MM.1S (cell line): ENCODE measurements at regions not wholly inside any gene's neighbourhood (a gene's known extent, or its start where the extent isn't known, plus 50 kb on each side); places are given as distances from the start of the nearest gene placed in this dataset.

ENCODE experiments used
- DNase-seq: peaks from one replicate; pipeline ENCODE4 v3.0.0-alpha.2; 2015
- H2AFZ ChIP-seq: fragments of 300-600 bp; sonication (generic); 2 replicates; pipeline ENCODE4 v1.6.0; 2016; ENCODE audit warnings: antibody characterized with exemption, low read length
- H3F3A ChIP-seq: fragments of 300-600 bp; sonication (generic); 2 replicates; pipeline ENCODE4 v1.6.1; 2016; ENCODE audit warnings: mild to moderate bottlenecking, antibody characterized with exemption, low read length, moderate library complexity, mixed read lengths; ENCODE audit not compliant: insufficient read depth
- H3K27ac ChIP-seq: fragments of 300-600 bp; sonication (generic); 2 replicates; pipeline ENCODE4 v1.5.1; 2016; ENCODE audit warnings: mild to moderate bottlenecking, low read length
- H3K27me3 ChIP-seq: fragments of 300-600 bp; sonication (generic); replicated peaks from 2 replicates; pipeline ENCODE4 v1.6.0; 2016; ENCODE audit warnings: low read length; ENCODE audit not compliant: insufficient read depth
- H3K36me3 ChIP-seq: fragments of 300-600 bp; sonication (generic); replicated peaks from 2 replicates; pipeline ENCODE4 v1.6.1; 2016; ENCODE audit warnings: mild to moderate bottlenecking, low read length, mixed read lengths; ENCODE audit not compliant: insufficient read depth
- H3K4me1 ChIP-seq: fragments of 300-600 bp; sonication (generic); 2 replicates; pipeline ENCODE4 v1.6.1; 2016; ENCODE audit warnings: low read length, mixed read lengths
- H3K4me2 ChIP-seq: fragments of 300-600 bp; sonication (generic); 2 replicates; pipeline ENCODE4 v1.6.0; 2016; ENCODE audit warnings: low read depth, low read length
- H3K4me3 ChIP-seq: fragments of 300-600 bp; sonication (generic); 2 replicates; pipeline ENCODE4 v1.5.1; 2016; ENCODE audit warnings: low read length, mixed read lengths
- H3K79me2 ChIP-seq: fragments of 300-600 bp; sonication (generic); 2 replicates; pipeline ENCODE4 v1.6.1; 2016; ENCODE audit warnings: mixed run types, low read length, mixed read lengths
- H3K9ac ChIP-seq: fragments of 300-600 bp; sonication (generic); 2 replicates; pipeline ENCODE4 v1.6.1; 2016; ENCODE audit warnings: low read length, mixed read lengths
- H3K9me2 ChIP-seq: fragments of 300-600 bp; sonication (generic); replicated peaks from 2 replicates; pipeline ENCODE4 v1.6.1; 2016; ENCODE audit warnings: mild to moderate bottlenecking, low read length, mixed read lengths; ENCODE audit not compliant: insufficient read depth
- H3K9me3 ChIP-seq: fragments of 300-600 bp; sonication (generic); replicated peaks from 2 replicates; pipeline ENCODE4 v1.6.1; 2016; ENCODE audit warnings: mild to moderate bottlenecking, low read length, mixed read lengths; ENCODE audit not compliant: insufficient read depth
- H4K20me1 ChIP-seq: fragments of 300-600 bp; sonication (generic); 2 replicates; pipeline ENCODE4 v1.6.1; 2016; ENCODE audit warnings: mild to moderate bottlenecking, low read length, moderate library complexity, mixed read lengths; ENCODE audit not compliant: insufficient read depth
- EZH2 ChIP-seq: fragments of 300-600 bp; sonication (generic); optimal IDR thresholded peaks from 2 replicates; pipeline ENCODE3; 2017; ENCODE audit warnings: low read depth, mild to moderate bottlenecking, antibody characterized with exemption, low read length, mixed read lengths
- EZH2phosphoT487 ChIP-seq: fragments of 300-600 bp; sonication (generic); IDR thresholded peaks from 2 replicates; pipeline ENCODE4 v1.6.1; 2018; ENCODE audit warnings: antibody characterized with exemption, low read length
- TF ChIP-seq, protein P1 (sequence below): fragments of 300-600 bp; sonication (generic); IDR thresholded peaks from 2 replicates; pipeline ENCODE4 v1.5.1; 2016; ENCODE audit warnings: antibody characterized with exemption, low read length, mixed read lengths

DNA sequence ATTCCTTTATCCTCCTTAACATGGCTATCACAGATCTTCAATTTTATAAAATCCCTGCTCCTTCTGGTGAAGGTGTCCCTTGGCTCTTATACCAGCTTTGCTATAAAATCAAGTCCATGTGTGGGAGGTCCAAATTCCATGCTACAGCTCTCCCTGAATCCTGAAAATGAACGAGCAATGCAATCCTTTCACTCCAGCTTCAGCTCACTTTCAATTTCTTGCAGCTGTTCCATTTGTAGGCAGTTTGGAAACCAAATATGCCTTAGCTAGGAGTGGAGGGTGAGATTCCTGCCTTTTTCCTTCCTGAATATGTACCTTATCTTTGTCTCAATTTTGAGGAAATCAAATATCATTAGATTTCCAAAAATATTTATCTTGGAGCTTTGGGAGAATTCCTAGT lies 402.6 kb downstream of the TTLL7 start:
- Histone ChIP-seq H3K9me3 (no peaks in the 10 kb centered on the region), H4K20me1 (no peaks in the 10 kb centered on the region), H3K4me1 (no peaks in the 10 kb centered on the region), H3K9me2 (no peaks in the 10 kb centered on the region), H3K9ac (no peak overlapping the region), H3F3A (no peaks in the 10 kb centered on the region), H2AFZ (no peak overlapping the region), H3K27ac (no peak overlapping the region), H3K36me3 (no peaks in the 10 kb centered on the region), H3K79me2 (no peaks in the 10 kb centered on the region), H3K4me3 (no peak overlapping the region), H3K27me3 (no peaks in the 10 kb centered on the region), H3K4me2 (no peak overlapping the region)
- TF ChIP-seq, protein P1, sequence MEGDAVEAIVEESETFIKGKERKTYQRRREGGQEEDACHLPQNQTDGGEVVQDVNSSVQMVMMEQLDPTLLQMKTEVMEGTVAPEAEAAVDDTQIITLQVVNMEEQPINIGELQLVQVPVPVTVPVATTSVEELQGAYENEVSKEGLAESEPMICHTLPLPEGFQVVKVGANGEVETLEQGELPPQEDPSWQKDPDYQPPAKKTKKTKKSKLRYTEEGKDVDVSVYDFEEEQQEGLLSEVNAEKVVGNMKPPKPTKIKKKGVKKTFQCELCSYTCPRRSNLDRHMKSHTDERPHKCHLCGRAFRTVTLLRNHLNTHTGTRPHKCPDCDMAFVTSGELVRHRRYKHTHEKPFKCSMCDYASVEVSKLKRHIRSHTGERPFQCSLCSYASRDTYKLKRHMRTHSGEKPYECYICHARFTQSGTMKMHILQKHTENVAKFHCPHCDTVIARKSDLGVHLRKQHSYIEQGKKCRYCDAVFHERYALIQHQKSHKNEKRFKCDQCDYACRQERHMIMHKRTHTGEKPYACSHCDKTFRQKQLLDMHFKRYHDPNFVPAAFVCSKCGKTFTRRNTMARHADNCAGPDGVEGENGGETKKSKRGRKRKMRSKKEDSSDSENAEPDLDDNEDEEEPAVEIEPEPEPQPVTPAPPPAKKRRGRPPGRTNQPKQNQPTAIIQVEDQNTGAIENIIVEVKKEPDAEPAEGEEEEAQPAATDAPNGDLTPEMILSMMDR, result no peak
- TF ChIP-seq EZH2 (no peak), EZH2phosphoT487 (no peak)
- DNase-seq, result no peak

DNA sequence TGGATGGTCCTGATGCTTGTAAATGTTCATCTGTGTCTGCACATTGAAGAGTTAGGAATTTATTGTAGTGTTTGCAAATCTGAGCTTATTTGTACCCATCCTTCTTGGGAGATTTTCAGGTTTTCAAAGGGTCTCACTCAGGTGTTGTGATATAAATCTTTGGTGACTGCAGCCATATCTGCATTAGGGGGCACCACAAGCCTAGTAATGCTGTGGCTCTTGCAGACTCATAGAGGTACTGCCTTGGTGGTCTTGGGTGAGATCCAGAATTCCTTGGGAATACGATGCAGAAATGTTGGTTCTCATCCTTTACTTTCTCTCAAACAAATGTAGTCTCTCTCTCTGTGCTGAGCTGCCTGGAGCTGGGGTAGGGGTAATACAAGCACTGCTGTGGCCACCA lies 405.9 kb downstream of the TTLL7 start:
- Histone ChIP-seq H3F3A (no peaks in the 10 kb centered on the region), H3K4me1 (no peaks in the 10 kb centered on the region), H3K27me3 (no peaks in the 10 kb centered on the region), H3K79me2 (no peaks in the 10 kb centered on the region), H3K4me2 (no peak overlapping the region), H3K9me2 (no peaks in the 10 kb centered on the region), H3K36me3 (no peaks in the 10 kb centered on the region), H3K27ac (no peak overlapping the region), H2AFZ (no peak overlapping the region), H3K9ac (no peak overlapping the region), H4K20me1 (no peaks in the 10 kb centered on the region), H3K4me3 (no peak overlapping the region), H3K9me3 (no peaks in the 10 kb centered on the region)
- TF ChIP-seq, protein P1, result no peak
- TF ChIP-seq EZH2 (no peak), EZH2phosphoT487 (no peak)
- DNase-seq, result no peak

DNA sequence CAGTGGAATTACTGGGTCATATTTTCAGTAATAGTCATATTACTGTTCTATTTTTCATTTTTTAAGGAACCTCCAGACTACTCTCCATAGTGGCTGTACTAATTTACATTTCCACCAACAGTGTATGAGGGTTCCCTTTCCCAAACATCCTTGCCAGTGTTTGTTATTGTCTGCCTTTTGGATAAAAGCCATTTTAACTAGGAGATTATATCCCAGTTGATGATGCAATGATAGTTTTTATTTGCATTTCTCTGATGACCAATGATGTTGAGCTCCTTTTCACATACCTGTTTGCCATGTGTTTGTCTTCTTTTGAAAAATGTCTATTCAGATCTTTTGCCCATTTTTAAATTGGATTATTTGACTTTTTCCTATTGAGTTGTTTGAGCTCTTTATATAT lies 410.8 kb downstream of the TTLL7 start:
- no peaks in the 10 kb centered on the region for H4K20me1 ChIP-seq
- H3K4me2 ChIP-seq, result no peak overlapping the region
- H3K79me2 ChIP-seq, result no peaks in the 10 kb centered on the region
- H3K9ac ChIP-seq, result no peak overlapping the region
- no peaks in the 10 kb centered on the region for H3K27me3 ChIP-seq
- H3K4me3 ChIP-seq, result no peak overlapping the region
- no peak for DNase-seq
- TF ChIP-seq, protein P1, result no peak
- TF ChIP-seq EZH2 (no peak), EZH2phosphoT487 (no peak)
- H3K27ac ChIP-seq, result no peak overlapping the region
- no peaks in the 10 kb centered on the region for H3K36me3 ChIP-seq
- H3K4me1 ChIP-seq, result no peaks in the 10 kb centered on the region
- no peaks in the 10 kb centered on the region for H3F3A ChIP-seq
- no peaks in the 10 kb centered on the region for H3K9me3 ChIP-seq
- no peak overlapping the region for H2AFZ ChIP-seq
- H3K9me2 ChIP-seq, result no peaks in the 10 kb centered on the region
